GM19035 (cell line): ENCODE measurements at regions not wholly inside any gene's neighbourhood (a gene's known extent, or its start where the extent isn't known, plus 50 kb on each side); places are given as distances from the start of the nearest gene placed in this dataset.
"Not testable (repeated sequence)": the region's sequence is repeated elsewhere in the genome, so short reads cannot be mapped to it uniquely, and the experiment has no call there.

Experiments
- ATAC-seq: cut with Tn5 transposase; IDR thresholded peaks from one replicate; pipeline ENCODE4 v1.9.1; 2021; ENCODE audit not compliant: unreplicated experiment

GRCh38 chr22:48929276-48929790 is 898.3 kb downstream of the BRD1 start:
- ATAC-seq = no peak

- no peak for ATAC-seq
Measured at GRCh38 chr22:48927591-48927990, 900.1 kb downstream of the BRD1 start.

GRCh38 chr22:48926643-48927042 is 901.0 kb downstream of the BRD1 start:
- no peak for ATAC-seq

- no peak for ATAC-seq
Measured at GRCh38 chr22:48926136-48926535, 901.5 kb downstream of the BRD1 start.

GRCh38 chr22:48925450-48925849 is 902.2 kb downstream of the BRD1 start:
- ATAC-seq = no peak

GRCh38 chr22:48923996-48924395 is 903.7 kb downstream of the BRD1 start:
- no peak for ATAC-seq

- ATAC-seq = no peak
Measured at GRCh38 chr22:48923165-48923865, 904.4 kb downstream of the BRD1 start.

GRCh38 chr22:48921411-48921903 is 906.2 kb downstream of the BRD1 start:
- ATAC-seq = no peak

GRCh38 chr22:48920776-48921241 is 906.9 kb downstream of the BRD1 start:
- ATAC-seq = no peak

- no peak for ATAC-seq
Measured at GRCh38 chr22:48919851-48920589, 907.7 kb downstream of the BRD1 start.

GRCh38 chr22:48919187-48919590 is 908.5 kb downstream of the BRD1 start:
- ATAC-seq = no peak

GRCh38 chr22:48918585-48919186 is 909.0 kb downstream of the BRD1 start:
- no peak for ATAC-seq

GRCh38 chr22:48912356-48913066 is 915.2 kb downstream of the BRD1 start:
- not testable (repeated sequence) for ATAC-seq

- ATAC-seq = not testable (repeated sequence)
Measured at GRCh38 chr22:48911647-48912046, 916.0 kb downstream of the BRD1 start.

GRCh38 chr22:48911067-48911466 is 916.6 kb downstream of the BRD1 start:
- not testable (repeated sequence) for ATAC-seq

GRCh38 chr22:48908547-48908946 is 919.1 kb downstream of the BRD1 start:
- ATAC-seq = no peak

GRCh38 chr22:48907591-48907990 is 920.1 kb downstream of the BRD1 start:
- no peak for ATAC-seq

GRCh38 chr22:48906216-48906835 is 921.3 kb downstream of the BRD1 start:
- no peak for ATAC-seq

GRCh38 chr22:48905206-48905975 is 922.3 kb downstream of the BRD1 start:
- no peak for ATAC-seq
